ENCODE measurements at regions not wholly inside any gene's neighbourhood (a gene's known extent, or its start where the extent isn't known, plus 50 kb on each side); places are given as distances from the start of the nearest gene placed in this dataset.

DNA sequence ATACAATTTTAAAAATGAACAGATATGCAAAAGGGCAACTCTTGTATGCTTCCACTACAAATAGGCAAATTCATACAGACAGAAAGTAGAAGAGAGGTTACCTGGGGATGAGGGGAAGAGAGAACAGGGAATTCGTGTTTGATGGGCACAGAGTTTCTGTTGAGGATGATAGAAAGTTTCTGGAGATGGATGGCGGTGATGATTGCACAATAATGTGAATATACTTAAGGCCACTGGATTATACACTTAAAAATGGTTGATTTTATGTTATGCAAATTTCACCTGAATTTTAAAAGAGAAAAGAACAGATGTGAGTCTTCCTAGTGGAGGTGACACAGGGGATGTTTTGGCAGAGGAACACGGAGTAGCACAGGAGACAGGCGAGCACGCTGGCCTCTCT is 89.3 kb downstream of the TEX36 start:
- no peak for TF ChIP-seq EZH2phosphoT487 (IDR thresholded peaks at IDR 0.05; ENCODE audit: insufficient read depth, low read depth)
- TF ChIP-seq EZH2 (IDR thresholded peaks at IDR 0.05; ENCODE audit: insufficient read depth, poor library complexity, severe bottlenecking): no peak
